Hindlimb muscle (tissue), 1 donor: ENCODE measurements at regions not wholly inside any gene's neighbourhood (a gene's known extent, or its start where the extent isn't known, plus 50 kb on each side); places are given as distances from the start of the nearest gene placed in this dataset.

ENCODE experiments used
- DNase-seq: peaks from one replicate; pipeline ENCODE4 v3.0.0-alpha.2; 2013

- no peak for DNase-seq
Measured at GRCh38 chr15:35863655-35864054, 317.7 kb upstream of the DPH6 start.

GRCh38 chr15:35867356-35867755, 321.4 kb upstream of the DPH6 start:
- DNase-seq = no peak

DNA sequence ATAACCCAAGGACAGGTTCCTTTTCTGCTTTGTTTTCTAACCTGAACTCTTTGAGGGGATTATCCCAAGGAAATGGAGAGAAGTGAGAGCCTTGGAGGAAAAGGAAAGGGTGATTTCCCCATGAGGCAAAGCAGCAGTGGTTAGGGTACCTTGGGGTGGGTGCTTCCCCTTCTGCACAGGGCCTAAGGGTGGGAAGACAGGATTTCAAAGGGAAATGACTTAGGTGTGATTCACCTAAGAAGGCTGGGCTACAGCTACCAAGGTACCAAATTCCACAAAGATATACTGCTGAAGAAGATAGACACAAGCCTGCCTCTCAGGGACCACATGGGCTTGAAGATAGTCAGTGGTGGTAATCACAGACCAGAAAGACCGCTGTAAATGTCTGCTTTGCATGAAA, 325.3 kb upstream of the DPH6 start:
- no peak for DNase-seq

GRCh38 chr15:35871812-35872211, 325.8 kb upstream of the DPH6 start:
- DNase-seq = no peak

GRCh38 chr15:35872577-35872976, 326.6 kb upstream of the DPH6 start:
- no peak for DNase-seq

DNA sequence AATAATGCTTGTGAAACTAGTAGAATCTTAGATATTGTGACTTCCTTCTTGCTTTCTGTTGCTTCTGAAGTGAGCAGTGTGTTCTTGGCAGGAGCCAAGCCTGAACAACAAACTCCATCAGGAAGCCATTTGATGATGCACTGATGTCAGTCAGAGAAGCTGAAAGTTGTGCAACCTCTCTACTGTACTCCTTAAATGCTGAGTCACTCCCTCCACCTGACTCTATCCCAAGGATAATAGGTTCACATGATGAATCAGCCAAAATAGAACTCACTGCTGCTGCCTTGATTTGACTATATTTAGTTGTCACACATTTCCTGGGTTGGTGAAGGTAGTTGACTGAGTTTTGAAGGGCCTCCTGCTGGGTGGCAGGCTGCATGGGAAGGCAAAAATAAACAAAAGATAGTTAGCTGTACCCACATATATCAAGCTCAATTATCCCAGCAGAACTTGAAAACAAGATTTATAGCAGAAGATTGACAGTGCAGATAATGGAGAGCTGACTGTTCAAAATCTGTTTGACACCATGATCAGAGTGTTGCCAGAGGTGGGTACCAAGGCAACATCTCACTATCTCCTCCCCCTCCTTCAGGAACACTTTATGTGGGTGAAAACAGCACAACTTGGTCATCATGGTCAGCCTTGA, 328.4 kb upstream of the DPH6 start:
- DNase-seq = no peak

DNA sequence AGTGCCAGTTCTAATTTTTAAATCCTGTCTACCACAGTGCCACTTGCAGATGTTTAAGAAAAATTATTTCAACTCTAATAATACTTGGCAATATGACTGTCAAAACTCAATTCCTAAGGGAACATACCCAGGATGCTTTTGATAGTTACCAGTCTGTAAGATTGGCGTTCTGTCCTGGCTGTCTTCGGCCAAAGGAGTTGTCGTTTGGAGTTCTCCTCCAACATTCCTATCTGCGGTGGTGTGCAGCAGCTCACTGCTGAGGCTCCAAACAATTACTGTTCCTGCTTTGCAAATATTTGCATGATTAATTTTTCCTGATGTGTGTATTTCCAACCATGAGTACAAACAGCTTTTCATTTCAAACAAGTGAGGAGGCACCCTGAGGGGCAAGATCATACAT, 330.8 kb upstream of the DPH6 start:
- no peak for DNase-seq

DNA sequence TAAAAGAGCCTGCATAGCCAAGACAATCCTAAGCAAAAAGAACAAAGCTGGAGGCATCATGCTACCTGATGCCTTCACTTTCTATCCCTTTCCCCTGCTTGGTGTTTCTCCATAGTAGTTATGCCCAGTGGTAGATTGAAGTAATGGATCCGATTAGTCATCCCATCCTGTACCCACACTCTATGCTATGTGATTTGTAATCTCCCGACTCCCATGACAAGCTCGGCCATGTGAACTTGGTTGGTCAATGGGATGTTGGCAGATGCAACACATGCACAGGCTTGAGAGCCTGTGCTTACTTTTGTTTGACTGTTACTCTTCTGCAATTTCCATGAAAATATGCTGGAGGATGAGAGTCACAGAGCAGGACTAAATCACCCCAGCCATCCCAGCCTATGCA, 334.9 kb upstream of the DPH6 start:
- DNase-seq = no peak

DNA sequence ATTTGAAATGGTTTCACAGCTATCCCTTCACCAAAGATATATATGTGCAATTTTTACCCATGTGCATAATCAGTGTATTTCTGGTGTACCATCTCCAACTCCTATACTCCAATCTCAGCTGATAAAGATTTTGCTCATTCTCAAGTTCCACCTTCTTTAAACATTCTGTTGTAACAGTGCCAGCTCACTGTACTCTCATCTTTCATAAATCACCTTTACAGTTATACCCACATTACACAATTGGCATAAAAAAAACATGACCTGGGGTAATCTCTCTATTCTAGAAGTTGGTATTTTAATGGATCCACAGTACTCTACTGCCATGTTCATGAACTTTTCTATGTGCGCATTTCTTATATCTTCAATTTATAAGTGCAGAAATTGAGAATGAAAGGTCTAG, 339.9 kb upstream of the DPH6 start:
- DNase-seq = no peak

DNA sequence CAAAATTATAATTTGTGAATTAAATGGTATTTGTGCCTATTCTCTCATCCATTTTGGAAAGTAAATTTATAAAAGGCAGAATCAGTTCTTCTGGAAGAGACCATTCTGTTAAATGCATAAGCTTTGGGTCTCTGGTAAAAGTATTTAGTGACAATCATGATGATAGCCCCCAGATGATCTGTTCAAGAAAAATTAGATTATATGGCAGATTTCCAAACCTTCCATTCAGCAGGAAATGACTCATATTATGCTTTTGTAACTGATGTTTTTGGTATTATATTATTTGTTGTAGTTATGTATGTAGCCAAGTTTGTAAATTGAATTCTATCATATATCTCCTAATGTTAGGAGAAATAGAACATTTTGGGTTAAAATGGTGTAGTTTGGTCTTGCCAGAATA, 340.8 kb upstream of the DPH6 start:
- DNase-seq = peak; percentile 10

- no peak for DNase-seq
Measured at GRCh38 chr15:35888815-35889214, 342.9 kb upstream of the DPH6 start.

DNA sequence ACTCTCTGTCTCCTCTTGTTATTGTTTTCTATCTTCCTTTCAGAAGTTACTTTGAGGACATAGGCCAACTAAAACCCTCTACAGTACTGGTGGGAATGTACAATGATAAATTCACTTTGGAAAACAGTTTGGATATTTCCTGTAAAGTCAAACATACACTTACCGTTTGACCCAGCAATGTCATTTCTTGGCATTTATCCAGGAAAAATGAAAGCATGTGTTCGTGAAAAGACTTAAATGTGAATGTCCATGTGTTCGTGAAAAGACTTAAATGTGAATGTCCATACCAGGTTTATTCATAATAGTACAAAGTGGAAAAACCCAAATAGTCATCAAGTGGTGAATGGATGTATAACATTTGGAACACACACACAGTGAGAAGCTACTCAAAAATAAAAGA, 361.5 kb upstream of the DPH6 start:
- DNase-seq = peak; percentile 19

- no peak for DNase-seq
Measured at GRCh38 chr15:35909414-35909813, 363.4 kb upstream of the DPH6 start.

DNA sequence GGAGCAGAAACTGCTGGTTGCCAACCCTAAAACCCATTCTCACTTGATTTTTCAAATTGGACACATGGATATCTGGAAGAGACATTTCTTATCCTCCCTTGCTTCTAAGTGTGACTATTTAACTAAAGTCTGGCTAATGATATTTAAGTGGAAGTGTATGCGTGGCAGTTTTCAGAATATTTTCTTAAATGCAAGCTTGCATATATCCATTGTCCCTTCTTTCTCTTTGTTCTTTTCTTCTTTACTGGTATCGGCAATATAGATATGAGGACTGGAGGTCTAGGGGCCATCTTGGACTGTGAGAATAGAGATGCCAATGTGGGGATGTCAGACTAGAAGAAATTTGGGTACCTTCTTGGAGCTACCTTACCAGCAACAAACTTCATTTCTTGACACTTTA, 364.3 kb upstream of the DPH6 start:
- no peak for DNase-seq

GRCh38 chr15:35911052-35911777, 365.2 kb upstream of the DPH6 start:
- peak; percentile 13 for DNase-seq

GRCh38 chr15:35912196-35912595, 366.2 kb upstream of the DPH6 start:
- no peak for DNase-seq

GRCh38 chr15:35914573-35914972, 368.6 kb upstream of the DPH6 start:
- no peak for DNase-seq

DNA sequence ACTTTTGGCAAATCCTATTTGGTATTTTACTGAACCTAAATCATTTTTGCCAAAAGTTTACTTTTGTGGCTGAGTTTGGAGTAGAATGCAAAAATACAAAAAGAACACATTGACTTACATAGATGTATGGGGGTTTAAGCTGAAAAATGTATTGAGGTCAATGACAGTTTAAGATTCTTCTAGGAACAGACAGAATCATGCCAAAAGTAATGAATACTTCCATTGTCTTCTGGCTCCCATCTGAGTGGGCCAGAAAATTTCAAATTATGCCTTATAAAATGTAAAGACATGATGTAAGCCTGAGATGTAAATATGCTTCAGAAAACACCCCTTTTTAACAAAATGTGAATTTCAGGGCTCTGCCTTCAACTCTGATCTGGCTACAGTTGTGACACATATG, 375.1 kb upstream of the DPH6 start:
- DNase-seq = no peak

- no peak for DNase-seq
Measured at GRCh38 chr15:35925275-35926006, 379.5 kb upstream of the DPH6 start.

GRCh38 chr15:35926007-35926380, 380.0 kb upstream of the DPH6 start:
- no peak for DNase-seq

DNA sequence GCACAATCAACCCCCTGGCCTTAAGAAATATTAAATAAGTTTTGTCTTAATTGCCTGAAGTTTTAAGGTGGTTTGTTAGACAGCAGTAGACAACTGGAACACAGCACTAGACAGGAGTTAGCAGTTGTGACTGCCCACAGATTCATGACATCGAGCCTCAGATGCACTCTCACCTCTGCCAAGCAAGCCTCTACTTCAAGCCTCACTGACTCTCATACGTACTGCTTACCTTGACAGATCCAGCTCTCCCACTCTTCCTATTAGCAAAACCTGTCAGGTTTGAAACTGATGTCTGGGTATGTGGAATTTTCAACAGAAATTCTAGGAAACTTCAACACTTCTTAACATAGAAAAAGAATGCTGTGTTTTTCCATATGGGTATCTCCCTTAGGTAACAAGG, 382.9 kb upstream of the DPH6 start:
- no peak for DNase-seq

DNA sequence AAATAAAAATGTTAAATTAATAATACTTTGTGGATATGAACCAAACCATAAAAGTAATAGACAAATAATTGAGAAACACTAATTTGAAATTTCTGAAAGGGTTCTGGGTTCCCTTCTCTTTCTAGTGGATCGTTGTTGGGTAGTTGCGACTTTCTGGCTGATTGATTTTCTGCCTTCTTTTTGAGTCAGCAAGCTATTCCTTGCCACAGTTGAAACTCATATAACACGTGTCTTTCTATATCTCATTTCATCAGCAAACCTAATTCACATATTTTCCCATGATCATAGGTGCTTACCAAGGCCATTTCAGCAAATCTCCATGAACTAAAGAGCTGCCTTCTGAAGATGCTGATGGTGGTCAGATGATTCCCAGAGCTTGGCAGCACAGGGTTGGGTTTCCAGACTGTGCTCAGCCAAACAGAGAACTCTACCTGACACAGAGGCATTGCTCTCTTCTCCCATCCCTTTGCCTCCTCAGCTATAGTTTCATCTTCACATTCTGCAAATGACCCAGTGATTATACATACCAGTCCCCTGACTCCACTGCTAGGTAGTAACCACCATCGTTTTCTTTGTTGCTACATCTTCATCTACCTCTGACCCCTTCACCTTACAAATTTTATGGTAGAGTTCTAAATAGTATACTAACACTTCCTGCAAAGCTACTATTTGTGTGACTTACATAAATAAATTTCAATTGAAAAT, 383.9 kb upstream of the DPH6 start:
- DNase-seq = no peak

DNA sequence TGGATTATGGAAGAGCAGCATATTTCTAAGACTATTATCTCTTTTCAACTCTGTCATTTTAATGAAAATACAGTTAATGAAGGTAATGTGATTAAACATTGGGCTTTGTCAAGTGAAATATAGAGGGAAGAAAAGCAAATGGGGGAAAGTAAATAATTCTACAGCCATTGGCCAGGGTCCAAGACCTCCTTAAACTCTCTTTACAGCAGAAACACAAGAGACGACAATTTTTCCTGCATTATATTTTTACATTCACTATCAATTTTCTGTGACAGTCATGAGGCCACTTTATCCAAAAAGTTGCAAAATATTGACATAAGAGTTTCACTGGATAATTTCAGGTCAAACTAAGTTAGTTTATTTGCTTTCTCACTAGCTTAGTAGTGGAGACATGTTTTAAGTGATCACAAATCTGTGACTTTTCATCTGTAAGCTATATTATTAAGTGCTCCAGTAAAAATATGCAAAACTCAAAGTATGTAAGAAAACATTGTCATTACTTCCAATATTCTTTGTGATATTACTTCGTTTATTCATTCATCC, 385.9 kb upstream of the DPH6 start:
- DNase-seq = no peak
